Urinary bladder (tissue), 4 donors: ENCODE measurements at regions not wholly inside any gene's neighbourhood (a gene's known extent, or its start where the extent isn't known, plus 50 kb on each side); places are given as distances from the start of the nearest gene placed in this dataset. TPM values are rescaled to one million over a fixed set of nuclear protein-coding genes. Genes with fewer than 3 reads are reported as not detected.

ENCODE experiments used
- DNase-seq: peaks from one replicate; pipeline ENCODE4 v3.0.0-alpha.2; 2015; ENCODE audit errors: extremely low spot score
- H3K27ac ChIP-seq: one replicate; pipeline ENCODE4 v1.5.1; 2013; ENCODE audit warnings: low read depth, mild to moderate bottlenecking, moderate library complexity
- H3K36me3 ChIP-seq: one replicate; pipeline ENCODE4 v1.6.1; 2013; ENCODE audit warnings: mild to moderate bottlenecking, moderate library complexity; ENCODE audit not compliant: insufficient read depth
- H3K4me1 ChIP-seq: one replicate; pipeline ENCODE4 v1.6.1; 2013; ENCODE audit warnings: mild to moderate bottlenecking, moderate library complexity; ENCODE audit not compliant: insufficient read depth
- H3K4me3 ChIP-seq: one replicate; pipeline ENCODE4 v1.5.1; 2013; ENCODE audit warnings: low read depth, low read length
- WGBS: extraction: QIAGEN DNeasy Blood & Tissue Kit; methylation state at CpG from one replicate; pipeline ENCODE4 v1.1.7; 2013; 5-methylcytosine and 5-hydroxymethylcytosine counted together
- small RNA-seq: library from RNA; depleted of rRNA; stranded (forward); fragments of <200 nt; gene quantifications from one replicate; pipeline ENCODE3, GENCODE V24; 2014
- donor health status: healthy with polysubstance abuse.
- donor health status: healthy.

DNA sequence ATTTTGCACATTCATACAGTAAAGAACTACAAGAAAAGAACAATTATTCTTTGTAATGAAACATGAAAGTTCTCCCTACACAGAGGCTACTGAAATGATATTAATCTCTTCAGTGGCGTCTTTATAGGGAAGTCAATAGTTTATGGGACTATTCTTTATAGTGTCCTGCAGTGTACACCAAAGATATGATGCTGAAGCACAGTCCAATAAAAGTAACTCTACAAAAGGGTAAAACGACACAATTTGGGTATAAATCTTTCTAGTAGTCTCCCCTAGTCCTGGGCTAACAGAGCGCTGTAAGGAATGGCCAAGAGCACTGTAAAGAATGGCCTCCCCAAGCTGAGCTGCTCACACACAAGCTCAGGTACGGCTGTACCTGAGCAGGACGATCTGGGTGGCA lies 101.1 kb upstream of the FUNDC1 start:
- Histone ChIP-seq H3K27ac (no peak overlapping the region), H3K4me3 (no peak overlapping the region), H3K4me1 (no peaks in the 10 kb centered on the region), H3K36me3 (no peaks in the 10 kb centered on the region)
- WGBS, result 61% methylated on average over 5 of the region's 5 CpGs
- no peak for DNase-seq

DNA sequence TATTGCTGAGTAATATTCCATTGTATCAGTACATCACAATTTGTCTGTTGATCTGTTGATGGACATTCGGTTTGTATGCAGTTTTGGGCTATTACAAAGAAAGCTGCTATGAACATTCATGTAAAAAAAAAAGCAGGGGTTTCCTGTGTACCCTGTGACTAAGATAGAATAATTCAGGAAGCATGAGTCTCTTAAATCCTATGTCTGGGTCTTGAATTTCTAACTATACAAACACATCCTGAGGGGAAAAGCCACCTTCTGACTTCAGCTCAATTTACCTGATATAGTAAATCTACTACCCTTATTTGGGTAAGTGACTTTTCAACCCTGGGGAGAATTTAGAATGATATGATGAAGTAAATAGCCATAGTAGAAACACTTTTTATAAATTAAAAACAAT lies 94.6 kb upstream of the FUNDC1 start:
- H3K36me3 ChIP-seq, result no peaks in the 10 kb centered on the region
- H3K4me1 ChIP-seq, result no peaks in the 10 kb centered on the region
- H3K27ac ChIP-seq, result no peak overlapping the region
- WGBS, result 78% methylated on average over 1 of the region's 1 CpG
- H3K4me3 ChIP-seq, result no peak overlapping the region
- no peak for DNase-seq

- no peak overlapping the region for H3K4me3 ChIP-seq
- no peaks in the 10 kb centered on the region for H3K4me1 ChIP-seq
- H3K36me3 ChIP-seq, result no peaks in the 10 kb centered on the region
- no peak for DNase-seq
- WGBS, result 31% methylated on average over 4 of the region's 4 CpGs
- no peak overlapping the region for H3K27ac ChIP-seq
These were observed 78.4 kb upstream of the FUNDC1 start for GRCh38 chrX:44621078-44621477.

GRCh38 chrX:44619039-44619438 lies 76.4 kb upstream of the FUNDC1 start:
- Histone ChIP-seq H3K4me1 (no peaks in the 10 kb centered on the region), H3K27ac (no peak overlapping the region), H3K36me3 (no peaks in the 10 kb centered on the region), H3K4me3 (no peak overlapping the region)
- no peak for DNase-seq
- 71% methylated on average over 4 of the region's 4 CpGs for WGBS

- no peak overlapping the region for H3K27ac ChIP-seq
- no peak for DNase-seq
- H3K4me1 ChIP-seq, result no peaks in the 10 kb centered on the region
These were observed 53.6 kb upstream of the FUNDC1 start for GRCh38 chrX:44596277-44596676.

More at GRCh38 chrX:44596277-44596676, 53.6 kb upstream of the FUNDC1 start:
- Histone ChIP-seq H3K36me3 (no peaks in the 10 kb centered on the region), H3K4me3 (no peak overlapping the region)
- WGBS, result 73% methylated on average over 2 of the region's 2 CpGs

Small RNA genes lying in the stretch of these regions (small RNA-seq; reads per million reads assigned to genes)
- not detected for gene RN7SL291P
